Epithelial cell of esophagus (primary cell): ENCODE measurements at regions not wholly inside any gene's neighbourhood (a gene's known extent, or its start where the extent isn't known, plus 50 kb on each side); places are given as distances from the start of the nearest gene placed in this dataset.

Source experiments
- DNase-seq: peaks from one replicate; pipeline ENCODE4 v3.0.0; 2010; ENCODE audit warnings: low read depth
- H3K4me3 ChIP-seq: 2 replicates; pipeline ENCODE4 v1.5.1; 2011; ENCODE audit warnings: mild to moderate bottlenecking, low read length, control low read depth
- CTCF ChIP-seq: IDR thresholded peaks from 2 replicates; pipeline ENCODE4 v1.5.1; 2011; ENCODE audit warnings: low read depth, mild to moderate bottlenecking, low read length, control low read depth, inconsistent platforms; ENCODE audit not compliant: insufficient read depth; ENCODE audit errors: missing control alignments

- DNase-seq, result no peak
- TF ChIP-seq CTCF, result no peak
- no peak overlapping the region for H3K4me3 ChIP-seq
These were observed 83.2 kb downstream of the GATA3 start for GRCh38 chr10:8137726-8138125.

DNA sequence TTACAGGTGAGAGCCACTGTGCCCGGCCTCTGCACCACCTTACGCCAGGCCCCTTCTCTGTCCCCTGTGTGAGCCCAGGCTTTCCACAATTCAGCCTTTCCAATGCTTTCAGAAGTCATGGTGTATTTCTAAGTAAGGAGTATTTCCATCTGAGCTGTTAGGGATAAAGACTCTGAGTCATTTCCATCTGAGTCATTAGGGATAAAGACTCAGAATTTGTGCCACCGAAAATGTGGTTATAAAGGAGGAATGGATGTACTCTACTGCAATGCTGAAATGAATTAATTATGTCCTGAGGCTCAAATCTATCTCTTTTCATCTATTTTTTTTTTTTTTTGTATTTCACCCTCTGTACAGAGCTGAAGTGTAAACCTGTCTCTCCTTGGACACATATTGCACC lies 84.0 kb downstream of the GATA3 start:
- DNase-seq, result peak; percentile 77

DNA sequence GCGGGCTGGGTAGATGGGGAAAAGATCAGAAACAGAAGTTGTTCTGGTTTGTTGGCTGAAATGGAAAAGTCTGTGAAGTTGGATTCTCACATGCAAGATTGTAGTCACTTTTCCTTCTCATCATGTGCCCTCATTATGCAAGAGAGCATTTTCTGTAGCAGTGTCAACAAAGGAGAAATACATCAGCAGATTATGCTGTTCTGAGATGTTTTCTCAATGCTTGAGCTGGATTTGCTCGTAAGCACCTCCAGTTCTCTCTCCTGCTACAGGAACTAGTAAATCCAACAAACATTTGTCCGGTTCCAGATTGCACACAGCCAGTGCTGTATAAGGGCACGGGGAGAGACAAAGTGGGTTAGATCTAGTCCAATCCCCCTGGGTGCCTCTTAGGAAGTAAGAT lies 90.0 kb downstream of the GATA3 start:
- no peak for DNase-seq
- TF ChIP-seq CTCF, result no peak
- no peak overlapping the region for H3K4me3 ChIP-seq

More for the DNA sequence above, 84.0 kb downstream of the GATA3 start:
- TF ChIP-seq CTCF, result no peak
- H3K4me3 ChIP-seq, result no peak overlapping the region

DNA sequence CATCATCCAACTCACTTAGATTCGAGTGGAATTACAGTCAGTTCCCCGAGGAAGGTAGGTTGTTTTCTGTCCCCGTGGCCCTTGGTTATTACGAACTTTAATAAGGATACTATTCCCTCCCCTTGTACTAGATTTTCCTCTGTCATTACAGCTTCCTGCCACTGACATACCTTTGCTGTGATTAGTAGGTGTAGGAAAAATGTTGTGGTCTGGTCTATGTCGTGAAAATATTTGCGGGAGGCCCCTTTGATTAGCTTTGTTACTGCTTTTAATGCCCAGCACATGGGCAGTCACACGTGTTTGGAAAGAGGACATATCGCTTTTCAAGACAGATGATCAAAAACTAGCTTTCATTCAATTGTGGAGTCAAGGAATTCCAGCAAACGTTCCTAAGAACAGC lies 92.2 kb downstream of the GATA3 start:
- H3K4me3 ChIP-seq, result no peak overlapping the region
- TF ChIP-seq CTCF, result no peak
- DNase-seq, result peak; percentile 21

DNA sequence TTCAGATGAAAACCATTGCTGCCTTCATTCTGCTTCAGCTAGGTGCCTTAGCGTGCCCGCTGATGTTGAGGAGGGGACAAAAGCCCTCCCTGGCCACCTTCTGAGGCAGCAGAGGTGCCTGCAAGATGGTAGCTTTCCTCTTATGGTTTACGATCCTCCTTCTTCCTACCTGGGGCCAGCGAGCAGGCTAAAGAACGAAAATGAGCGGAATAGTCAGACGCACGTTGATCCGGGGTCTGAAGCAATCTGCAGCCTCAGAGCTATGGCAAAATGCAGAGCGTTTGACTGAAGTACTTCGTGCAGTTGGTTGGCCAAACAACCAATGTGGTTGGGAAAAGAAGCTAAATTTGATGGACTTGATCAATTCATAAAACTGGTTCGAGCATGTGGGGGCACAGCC lies 95.5 kb downstream of the GATA3 start:
- DNase-seq, result no peak
- H3K4me3 ChIP-seq, result no peak overlapping the region
- TF ChIP-seq CTCF, result no peak

- TF ChIP-seq CTCF, result no peak
- H3K4me3 ChIP-seq, result no peak overlapping the region
- DNase-seq, result no peak
These were observed 96.0 kb downstream of the GATA3 start for GRCh38 chr10:8150401-8150905.

- no peak for DNase-seq
- no peak for TF ChIP-seq CTCF
These were observed 96.6 kb downstream of the GATA3 start for GRCh38 chr10:8151086-8151485.

More at GRCh38 chr10:8151086-8151485, 96.6 kb downstream of the GATA3 start:
- H3K4me3 ChIP-seq, result no peak overlapping the region
